H1 (cell line): ENCODE measurements at regions not wholly inside any gene's neighbourhood (a gene's known extent, or its start where the extent isn't known, plus 50 kb on each side); places are given as distances from the start of the nearest gene placed in this dataset.

Experiments
- CTCF ChIA-PET: fragments of 300-600 bp; sonication (Branson Sonifier 250); formaldehyde crosslinking; loops from one replicate; lab custom pipeline; 2021; ENCODE audit not compliant: partially characterized antibody; lab: Charles Lee
- POLR2A ChIA-PET: fragments of 300-600 bp; sonication (Branson Sonifier 250); formaldehyde crosslinking; loops from one replicate; lab custom pipeline; 2021; ENCODE audit warnings: inconsistent platforms; ENCODE audit not compliant: partially characterized antibody; lab: Charles Lee
- DNase-seq, 2 experiments: peaks; one replicate each; pipeline versions ENCODE4 v3.0.0 to v3.0.0-alpha.2; 2010 to 2022; ENCODE audit warnings: low spot score in 2 of 2, low read depth in 1 of 2, mixed read lengths in 1 of 2
- FAIRE-seq: peaks from 2 replicates; lab custom pipeline; 2011; peaks lifted over from hg19 to GRCh38; lab: Jason Lieb, UNC
- H2AFZ ChIP-seq: 2 replicates; pipeline ENCODE4 v1.8.1; 2012; ENCODE audit warnings: low read length, inconsistent platforms
- H2AK5ac ChIP-seq: 2 replicates; pipeline ENCODE4 v1.6.1; 2013; ENCODE audit warnings: low read depth, low read length
- H2BK120ac ChIP-seq: replicated peaks from 2 replicates; pipeline ENCODE3; 2013; ENCODE audit warnings: low read depth, low read length, inconsistent platforms
- H2BK12ac ChIP-seq: 2 replicates; pipeline ENCODE4 v1.6.1; 2013; ENCODE audit warnings: low read depth, low read length
- H2BK15ac ChIP-seq: 2 replicates; pipeline ENCODE4 v1.6.1; 2013; ENCODE audit warnings: low read length
- H2BK20ac ChIP-seq: 2 replicates; pipeline ENCODE4 v1.6.1; 2013; ENCODE audit warnings: low read length
- H2BK5ac ChIP-seq: 2 replicates; pipeline ENCODE4 v1.6.1; 2013; ENCODE audit warnings: low read depth, low read length
- H3K14ac ChIP-seq: 2 replicates; pipeline ENCODE4 v1.6.1; 2013; ENCODE audit warnings: inconsistent platforms; ENCODE audit not compliant: insufficient read length
- H3K18ac ChIP-seq: 2 replicates; pipeline ENCODE4 v1.6.1; 2013; ENCODE audit warnings: low read length; ENCODE audit errors: extremely low read depth
- H3K23ac ChIP-seq: 2 replicates; pipeline ENCODE4 v1.6.1; 2013; ENCODE audit warnings: inconsistent platforms; ENCODE audit not compliant: insufficient read length
- H3K23me2 ChIP-seq: 2 replicates; pipeline ENCODE4 v1.6.1; 2013; ENCODE audit warnings: low read depth, low read length
- H3K27ac ChIP-seq: 2 replicates; pipeline ENCODE4 v1.6.1; 2011; ENCODE audit warnings: low read depth, low read length, inconsistent platforms
- H3K27me3 ChIP-seq, 4 experiments: replicated peaks in 1 of 4; 1 replicate in 1 of 4; 2 replicates in 3 of 4; pipeline versions ENCODE4 v1.6.1 to v1.8.1; 2011 to 2013; ENCODE audit warnings: low read length in 3 of 4, mild to moderate bottlenecking in 3 of 4, inconsistent platforms in 2 of 4, mixed read lengths in 2 of 4, moderate library complexity in 1 of 4; ENCODE audit not compliant: control insufficient read depth in 3 of 4, insufficient read depth in 3 of 4; ENCODE audit errors: extremely low read depth in 1 of 4
- H3K36me3 ChIP-seq, 4 experiments: 2 replicates each; pipeline versions ENCODE4 v1.6.1 to v1.8.1; 2011 to 2013; ENCODE audit warnings: mild to moderate bottlenecking in 4 of 4, low read length in 3 of 4, moderate library complexity in 2 of 4, control low read depth in 1 of 4, inconsistent platforms in 1 of 4; ENCODE audit not compliant: insufficient read depth in 4 of 4, control insufficient read depth in 2 of 4
- H3K4ac ChIP-seq: replicated peaks from 2 replicates; pipeline ENCODE3; 2013; ENCODE audit warnings: low read length, low read depth, mixed read lengths, inconsistent platforms; ENCODE audit not compliant: insufficient read length
- H3K4me1 ChIP-seq, 4 experiments: replicated peaks in 1 of 4; 1 replicate in 1 of 4; 2 replicates in 3 of 4; pipeline versions ENCODE4 v1.6.1 to v1.8.1; 2011 to 2013; ENCODE audit warnings: low read length in 3 of 4, inconsistent platforms in 2 of 4, mixed read lengths in 1 of 4; ENCODE audit not compliant: insufficient read depth in 4 of 4, control insufficient read depth in 3 of 4
- H3K4me2 ChIP-seq, 2 experiments: 2 replicates each; pipeline versions ENCODE4 v1.6.1 to v1.8.1; 2011 to 2013; ENCODE audit warnings: low read depth in 2 of 2, low read length in 2 of 2, control low read depth in 1 of 2, inconsistent platforms in 1 of 2, mild to moderate bottlenecking in 1 of 2; ENCODE audit not compliant: insufficient read depth in 1 of 2
- H3K4me3 ChIP-seq, 4 experiments: fragments of 200-600, 300-600 bp in 1 of 4; sonication (generic), shearing (Covaris generic), sonication (Bioruptor Twin) in 1 of 4; 2 replicates each; pipeline versions ENCODE4 v1.5.1 to v1.8.1; 2011 to 2016; ENCODE audit warnings: low read length in 4 of 4, low read depth in 3 of 4, control low read depth in 2 of 4, inconsistent platforms in 2 of 4, mild to moderate bottlenecking in 2 of 4, mixed read lengths in 1 of 4, moderate library complexity in 1 of 4; ENCODE audit not compliant: insufficient read depth in 2 of 4; ENCODE audit errors: extremely low read depth in 1 of 4
- H3K56ac ChIP-seq: replicated peaks from 2 replicates; pipeline ENCODE3; 2013; ENCODE audit warnings: low read depth, mild to moderate bottlenecking, mixed read lengths, low read length, inconsistent platforms; ENCODE audit not compliant: insufficient read length
- H3K79me1 ChIP-seq: 2 replicates; pipeline ENCODE4 v1.6.1; 2013; ENCODE audit warnings: low read depth, low read length, control low read depth
- H3K79me2 ChIP-seq, 2 experiments: 2 replicates each; pipeline versions ENCODE4 v1.6.1 to v1.8.1; 2012 to 2013; ENCODE audit warnings: low read length in 2 of 2, mild to moderate bottlenecking in 2 of 2, inconsistent platforms in 1 of 2; ENCODE audit not compliant: insufficient read depth in 2 of 2, control insufficient read depth in 1 of 2
- H3K9ac ChIP-seq, 4 experiments: replicated peaks in 1 of 4; 1 replicate in 1 of 4; 2 replicates in 3 of 4; pipeline versions ENCODE4 v1.6.1 to v1.8.1; 2011 to 2013; ENCODE audit warnings: low read depth in 3 of 4, low read length in 3 of 4, control low read depth in 2 of 4, mild to moderate bottlenecking in 2 of 4, moderate library complexity in 2 of 4, inconsistent platforms in 1 of 4; ENCODE audit errors: extremely low read depth in 1 of 4
- H3K9me3 ChIP-seq, 2 experiments: 2 replicates each; pipeline versions ENCODE4 v1.6.1 to v1.8.1; 2012 to 2013; ENCODE audit warnings: mild to moderate bottlenecking in 2 of 2, moderate library complexity in 2 of 2, control low read depth in 1 of 2, inconsistent platforms in 1 of 2, low read depth in 1 of 2, low read length in 1 of 2, mixed read lengths in 1 of 2; ENCODE audit not compliant: insufficient read depth in 2 of 2
- H4K20me1 ChIP-seq, 2 experiments: replicated peaks in 1 of 2; 2 replicates each; pipeline versions ENCODE3 to v1.8.1; 2011 to 2013; ENCODE audit warnings: inconsistent platforms in 2 of 2, low read length in 2 of 2, mild to moderate bottlenecking in 1 of 2; ENCODE audit not compliant: insufficient read depth in 2 of 2, control insufficient read depth in 1 of 2
- H4K5ac ChIP-seq: 2 replicates; pipeline ENCODE4 v1.6.1; 2013; ENCODE audit warnings: low read length, low read depth, mixed read lengths, inconsistent platforms; ENCODE audit not compliant: insufficient read length
- H4K8ac ChIP-seq: 2 replicates; pipeline ENCODE4 v1.8.0; 2013; ENCODE audit warnings: mild to moderate bottlenecking, moderate library complexity, low read length, inconsistent platforms; ENCODE audit not compliant: insufficient read depth; ENCODE audit errors: extremely low read depth
- H4K91ac ChIP-seq: replicated peaks from 2 replicates; pipeline ENCODE3; 2013; ENCODE audit warnings: low read length, mixed read lengths, inconsistent platforms; ENCODE audit not compliant: insufficient read length
- ATF2 ChIP-seq: IDR thresholded peaks from 2 replicates; pipeline ENCODE4 v1.6.1; 2012; ENCODE audit warnings: low read length, inconsistent platforms
- E2F6 ChIP-seq: IDR thresholded peaks from 2 replicates; pipeline ENCODE4 v1.6.1; 2012; ENCODE audit warnings: inconsistent platforms
- RAD21 ChIP-seq, 2 experiments: IDR thresholded peaks in 1 of 2; conservative IDR thresholded peaks in 1 of 2; 2 replicates each; pipeline ENCODE4 v1.6.1; 2011; ENCODE audit warnings: low read depth in 2 of 2, low read length in 2 of 2, improper control_type of control experiment in 1 of 2, inconsistent platforms in 1 of 2, mild to moderate bottlenecking in 1 of 2, moderate library complexity in 1 of 2
- SP1 ChIP-seq: IDR thresholded peaks from 2 replicates; pipeline ENCODE4 v1.6.1; 2011; ENCODE audit warnings: low read depth, low read length
- TCF12 ChIP-seq: IDR thresholded peaks from 2 replicates; pipeline ENCODE4 v1.6.1; 2011; ENCODE audit warnings: low read depth, mild to moderate bottlenecking, low read length
- WGBS, 2 experiments: shearing (Covaris generic) in 1 of 2; methylation state at CpG; one replicate each; pipeline versions ENCODE4 v1.1.6 to v1.1.7; 2013 to 2015; ENCODE audit warnings: low lambda C conversion rate in 2 of 2, mixed read lengths in 2 of 2, inconsistent platforms in 1 of 2, low coverage in 1 of 2, missing lambda C conversion rate in 1 of 2; ENCODE audit not compliant: insufficient replicate concordance in 2 of 2, insufficient coverage in 1 of 2, insufficient read length in 1 of 2; ENCODE audit errors: extremely low coverage in 1 of 2, missing lambda C conversion rate in 1 of 2; 5-methylcytosine and 5-hydroxymethylcytosine counted together

GRCh38 chr6:166720856-166721255, 93.8 kb upstream of the RPS6KA2 start:
- POLR2A ChIA-PET = no interaction called here
- Histone ChIP-seq H4K91ac (no peak overlapping the region), H2BK20ac (no peak overlapping the region), H3K27ac (no peak overlapping the region), H3K9me3 (no peaks in the 10 kb centered on the region), H3K4me3 (no peak overlapping the region), H3K18ac (no peak overlapping the region), H2BK12ac (no peak overlapping the region), H2BK120ac (no peak overlapping the region), H3K4ac (no peak overlapping the region), H4K5ac (no peak overlapping the region), H3K56ac (no peak overlapping the region), H2BK5ac (no peak overlapping the region), H4K8ac (no peak overlapping the region), H3K4me2 (no peak overlapping the region), H3K79me2 (no peaks in the 10 kb centered on the region), H3K4me1 (no peaks in the 10 kb centered on the region; a peak in 1 of 7 replicates), H3K23ac (no peak overlapping the region), H2AFZ (no peak overlapping the region), H2BK15ac (no peak overlapping the region), H4K20me1 (no peaks in the 10 kb centered on the region), H3K14ac (no peak overlapping the region), H3K27me3 (no peaks in the 10 kb centered on the region), H2AK5ac (no peak overlapping the region), H3K23me2 (no peaks in the 10 kb centered on the region), H3K9ac (no peak overlapping the region), H3K79me1 (0 out of 2 replicates have a peak, but pooled peaks cover 2% of the 10 kb centered on the region), H3K36me3 (no peaks in the 10 kb centered on the region)
- CTCF ChIA-PET = interaction anchor here (0.6 to 1.8 kb wide), 8 partner anchors 10 to 421 kb away, joined by 3 to 5 read pairs (median 4); no protein-coding TSS in a partner anchor
- FAIRE-seq (no peak), DNase-seq (no peak)
- TF ChIP-seq ATF2 (no peak), SP1 (no peak), RAD21 (IDR thresholded peaks at IDR 0.05 in 1 of 2, conservative IDR thresholded peaks at IDR 0.05 in 1 of 2; ENCODE audit: low read depth in 2 of 2, low read length in 2 of 2) (no peak), E2F6 (no peak), TCF12 (no peak)
- WGBS, 2 experiments = 89% methylated on average over 7 of the region's 7 CpGs; no CpG with 5 or more reads in 1 of the 2 experiments
